ENCODE measurements at regions not wholly inside any gene's neighbourhood (a gene's known extent, or its start where the extent isn't known, plus 50 kb on each side); places are given as distances from the start of the nearest gene placed in this dataset.
"Not testable (repeated sequence)": the region's sequence is repeated elsewhere in the genome, so short reads cannot be mapped to it uniquely, and the experiment has no call there.

GRCh38 chr4:100340512-100341485 lies 150.5 kb upstream of the DDIT4L start:
- DNase-seq = peak in 1 of 3 donors; percentile 22

- no peak for DNase-seq
Measured at GRCh38 chr4:100339870-100340269, 149.6 kb upstream of the DDIT4L start.

- not testable (repeated sequence) for DNase-seq
Measured at GRCh38 chr4:100333491-100333890, 143.2 kb upstream of the DDIT4L start.

GRCh38 chr4:100317032-100317864 lies 127.0 kb upstream of the DDIT4L start:
- DNase-seq = no peak

- no peak for DNase-seq
Measured at GRCh38 chr4:100314057-100314456, 123.8 kb upstream of the DDIT4L start.

- DNase-seq = no peak
Measured at GRCh38 chr4:100312615-100313350, 122.5 kb upstream of the DDIT4L start.

- DNase-seq = no peak
Measured at GRCh38 chr4:100311181-100311580, 120.9 kb upstream of the DDIT4L start.

- no peak for DNase-seq
Measured at GRCh38 chr4:100306018-100306417, 115.8 kb upstream of the DDIT4L start.

GRCh38 chr4:100302061-100303026 lies 112.1 kb upstream of the DDIT4L start:
- no peak for DNase-seq

GRCh38 chr4:100299046-100299840 lies 109.0 kb upstream of the DDIT4L start:
- no peak for DNase-seq

- DNase-seq = no peak
Measured at GRCh38 chr4:100295792-100296191, 105.5 kb upstream of the DDIT4L start.

- DNase-seq = no peak
Measured at GRCh38 chr4:100294356-100294755, 104.1 kb upstream of the DDIT4L start.

- no peak for DNase-seq
Measured at GRCh38 chr4:100290585-100290984, 100.3 kb upstream of the DDIT4L start.

- no peak for DNase-seq
Measured at GRCh38 chr4:100289946-100290345, 99.7 kb upstream of the DDIT4L start.

- no peak for DNase-seq
Measured at GRCh38 chr4:100289530-100289888, 99.2 kb upstream of the DDIT4L start.

GRCh38 chr4:100288811-100289529 lies 98.7 kb upstream of the DDIT4L start:
- no peak for DNase-seq

GRCh38 chr4:100288161-100288560 lies 97.9 kb upstream of the DDIT4L start:
- DNase-seq = no peak

- DNase-seq = no peak
Measured at GRCh38 chr4:100287534-100287933, 97.3 kb upstream of the DDIT4L start.

GRCh38 chr4:100286636-100287035 lies 96.4 kb upstream of the DDIT4L start:
- DNase-seq = no peak

- no peak for DNase-seq
Measured at GRCh38 chr4:100285121-100285520, 94.9 kb upstream of the DDIT4L start.
